ENCODE measurements at regions not wholly inside any gene's neighbourhood (a gene's known extent, or its start where the extent isn't known, plus 50 kb on each side); places are given as distances from the start of the nearest gene placed in this dataset.
"Not testable (repeated sequence)": the region's sequence is repeated elsewhere in the genome, so short reads cannot be mapped to it uniquely, and the experiment has no call there.

- DNase-seq = no peak
Measured at GRCh38 chr3:145490088-145491048, 670.6 kb downstream of the PLOD2 start.

- no peak for DNase-seq
Measured at GRCh38 chr3:145492456-145492855, 668.5 kb downstream of the PLOD2 start.

- not testable (repeated sequence) for DNase-seq
Measured at GRCh38 chr3:145517416-145517815, 643.6 kb downstream of the PLOD2 start.

- no peak for DNase-seq
Measured at GRCh38 chr3:145518639-145519038, 642.3 kb downstream of the PLOD2 start.

- no peak for DNase-seq
Measured at GRCh38 chr3:145519398-145520047, 641.5 kb downstream of the PLOD2 start.

GRCh38 chr3:145522179-145522578 lies 638.8 kb downstream of the PLOD2 start:
- DNase-seq = no peak

- DNase-seq = no peak
Measured at GRCh38 chr3:145522893-145523651, 637.9 kb downstream of the PLOD2 start.

GRCh38 chr3:145531548-145531947 lies 629.4 kb downstream of the PLOD2 start:
- DNase-seq = no peak

- no peak for DNase-seq
Measured at GRCh38 chr3:145533696-145534095, 627.3 kb downstream of the PLOD2 start.

GRCh38 chr3:145536461-145536860 lies 624.5 kb downstream of the PLOD2 start:
- no peak for DNase-seq

- DNase-seq = no peak
Measured at GRCh38 chr3:145550522-145550921, 610.5 kb downstream of the PLOD2 start.

- DNase-seq = no peak
Measured at GRCh38 chr3:145557405-145557804, 603.6 kb downstream of the PLOD2 start.

- DNase-seq = no peak
Measured at GRCh38 chr3:145578471-145578870, 582.5 kb downstream of the PLOD2 start.

- DNase-seq = no peak
Measured at GRCh38 chr3:145581694-145582093, 579.3 kb downstream of the PLOD2 start.

- no peak for DNase-seq
Measured at GRCh38 chr3:145604851-145605250, 556.1 kb downstream of the PLOD2 start.

GRCh38 chr3:145620002-145620401 lies 541.0 kb downstream of the PLOD2 start:
- DNase-seq = no peak

- DNase-seq = no peak
Measured at GRCh38 chr3:145620486-145620885, 540.5 kb downstream of the PLOD2 start.

GRCh38 chr3:145623349-145623748 lies 537.6 kb downstream of the PLOD2 start:
- no peak for DNase-seq

GRCh38 chr3:145628211-145628610 lies 532.8 kb downstream of the PLOD2 start:
- DNase-seq = no peak

- DNase-seq = no peak
Measured at GRCh38 chr3:145637105-145637504, 523.9 kb downstream of the PLOD2 start.

- no peak for DNase-seq
Measured at GRCh38 chr3:145639003-145639606, 521.9 kb downstream of the PLOD2 start.

- no peak for DNase-seq
Measured at GRCh38 chr3:145639875-145640274, 521.1 kb downstream of the PLOD2 start.

GRCh38 chr3:145648396-145648795 lies 512.6 kb downstream of the PLOD2 start:
- DNase-seq = no peak
